ENCODE measurements at regions not wholly inside any gene's neighbourhood (a gene's known extent, or its start where the extent isn't known, plus 50 kb on each side); places are given as distances from the start of the nearest gene placed in this dataset.

DNA sequence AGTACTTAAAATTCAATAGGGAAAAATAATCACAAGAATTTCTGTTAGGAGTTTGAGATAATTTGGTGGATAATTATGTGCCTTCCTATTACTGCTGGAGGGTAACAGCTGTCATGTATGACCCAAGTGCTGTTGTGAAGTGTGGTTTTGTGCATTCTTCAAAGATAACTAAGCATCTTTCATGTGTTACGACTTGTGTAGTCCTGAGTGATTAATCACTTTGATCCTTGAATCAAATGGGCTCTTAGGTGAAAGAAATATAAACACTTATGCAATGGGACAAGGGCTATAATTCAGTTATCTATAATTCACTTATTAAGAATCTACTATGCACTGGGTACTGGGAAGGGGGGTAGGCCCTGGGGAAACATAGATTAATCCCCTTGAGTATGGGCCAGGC is 89.0 kb downstream of the CH25H start:
- TF ChIP-seq, protein P1, sequence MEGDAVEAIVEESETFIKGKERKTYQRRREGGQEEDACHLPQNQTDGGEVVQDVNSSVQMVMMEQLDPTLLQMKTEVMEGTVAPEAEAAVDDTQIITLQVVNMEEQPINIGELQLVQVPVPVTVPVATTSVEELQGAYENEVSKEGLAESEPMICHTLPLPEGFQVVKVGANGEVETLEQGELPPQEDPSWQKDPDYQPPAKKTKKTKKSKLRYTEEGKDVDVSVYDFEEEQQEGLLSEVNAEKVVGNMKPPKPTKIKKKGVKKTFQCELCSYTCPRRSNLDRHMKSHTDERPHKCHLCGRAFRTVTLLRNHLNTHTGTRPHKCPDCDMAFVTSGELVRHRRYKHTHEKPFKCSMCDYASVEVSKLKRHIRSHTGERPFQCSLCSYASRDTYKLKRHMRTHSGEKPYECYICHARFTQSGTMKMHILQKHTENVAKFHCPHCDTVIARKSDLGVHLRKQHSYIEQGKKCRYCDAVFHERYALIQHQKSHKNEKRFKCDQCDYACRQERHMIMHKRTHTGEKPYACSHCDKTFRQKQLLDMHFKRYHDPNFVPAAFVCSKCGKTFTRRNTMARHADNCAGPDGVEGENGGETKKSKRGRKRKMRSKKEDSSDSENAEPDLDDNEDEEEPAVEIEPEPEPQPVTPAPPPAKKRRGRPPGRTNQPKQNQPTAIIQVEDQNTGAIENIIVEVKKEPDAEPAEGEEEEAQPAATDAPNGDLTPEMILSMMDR (conservative IDR thresholded peaks at IDR 0.05; ENCODE audit: low read depth, low read length), result no peak
- TF ChIP-seq EZH2 (IDR thresholded peaks at IDR 0.05; ENCODE audit: low read length, unreplicated experiment), result no peak
